Lung (tissue), 11 donors: ENCODE measurements at regions not wholly inside any gene's neighbourhood (a gene's known extent, or its start where the extent isn't known, plus 50 kb on each side); places are given as distances from the start of the nearest gene placed in this dataset.

Experiments used
- ATAC-seq: fragments of 200-7000 bp; cut with Tn5 transposase; one replicate; pipeline ENCODE4 v1.9.1; 2020; ENCODE audit warnings: moderate number of reproducible peaks; ENCODE audit not compliant: insufficient read depth, low FRiP score
- DNase-seq, 3 donors: peaks; one replicate each; pipeline ENCODE4 v3.0.0-alpha.2; 2013 to 2017
- H3K27ac ChIP-seq, 2 donors: one replicate each; pipeline ENCODE4 v1.5.1; 2013; ENCODE audit warnings: mild to moderate bottlenecking in 2 of 2, moderate library complexity in 2 of 2, control low read depth in 1 of 2, inconsistent platforms in 1 of 2, low read depth in 1 of 2, low read length in 1 of 2
- H3K27me3 ChIP-seq, 3 donors: one replicate each; pipeline ENCODE4 v1.5.1; 2013; ENCODE audit warnings: low read length in 2 of 3; ENCODE audit not compliant: control insufficient read depth in 3 of 3, insufficient read depth in 3 of 3
- H3K36me3 ChIP-seq, 4 donors: one replicate each; pipeline ENCODE4 v1.5.1; 2013; ENCODE audit warnings: low read length in 4 of 4, mild to moderate bottlenecking in 1 of 4, moderate library complexity in 1 of 4; ENCODE audit not compliant: control insufficient read depth in 4 of 4, insufficient read depth in 4 of 4
- H3K4me1 ChIP-seq, 5 donors: one replicate each; pipeline ENCODE4 v1.5.1; 2013; ENCODE audit warnings: low read length in 5 of 5, mild to moderate bottlenecking in 2 of 5, moderate library complexity in 1 of 5; ENCODE audit not compliant: control insufficient read depth in 5 of 5, insufficient read depth in 5 of 5
- H3K4me3 ChIP-seq: one replicate; pipeline ENCODE4 v1.5.1; 2013; ENCODE audit warnings: mild to moderate bottlenecking, control low read depth, moderate library complexity
- H3K9ac ChIP-seq, 2 donors: one replicate each; pipeline ENCODE4 v1.5.1; 2013; ENCODE audit warnings: low read length in 2 of 2, control low read depth in 1 of 2; ENCODE audit not compliant: insufficient read depth in 1 of 2
- H3K9me3 ChIP-seq, 4 donors: one replicate each; pipeline ENCODE4 v1.5.1; 2013; ENCODE audit warnings: low read length in 3 of 4, mild to moderate bottlenecking in 1 of 4, moderate library complexity in 1 of 4; ENCODE audit not compliant: control insufficient read depth in 4 of 4, insufficient read depth in 3 of 4
- WGBS, 2 donors: extraction: QIAGEN DNeasy Blood & Tissue Kit; methylation state at CpG; one replicate each; pipeline ENCODE4 v1.1.7; 2013; 5-methylcytosine and 5-hydroxymethylcytosine counted together
- TF ChIP-seq, protein P1 (sequence below): IDR thresholded peaks from 2 replicates; pipeline ENCODE4 v1.5.1; 2012; ENCODE audit warnings: mild to moderate bottlenecking; ENCODE audit errors: control extremely low read depth, extremely low read depth
- donor health status: control.
- donor health status: control.
- donor health status: Bipolar disorder and iron deficiency.
- donor health status: healthy.
- donor health status: DM: yes; HTN: yes; CAD: no.

DNA sequence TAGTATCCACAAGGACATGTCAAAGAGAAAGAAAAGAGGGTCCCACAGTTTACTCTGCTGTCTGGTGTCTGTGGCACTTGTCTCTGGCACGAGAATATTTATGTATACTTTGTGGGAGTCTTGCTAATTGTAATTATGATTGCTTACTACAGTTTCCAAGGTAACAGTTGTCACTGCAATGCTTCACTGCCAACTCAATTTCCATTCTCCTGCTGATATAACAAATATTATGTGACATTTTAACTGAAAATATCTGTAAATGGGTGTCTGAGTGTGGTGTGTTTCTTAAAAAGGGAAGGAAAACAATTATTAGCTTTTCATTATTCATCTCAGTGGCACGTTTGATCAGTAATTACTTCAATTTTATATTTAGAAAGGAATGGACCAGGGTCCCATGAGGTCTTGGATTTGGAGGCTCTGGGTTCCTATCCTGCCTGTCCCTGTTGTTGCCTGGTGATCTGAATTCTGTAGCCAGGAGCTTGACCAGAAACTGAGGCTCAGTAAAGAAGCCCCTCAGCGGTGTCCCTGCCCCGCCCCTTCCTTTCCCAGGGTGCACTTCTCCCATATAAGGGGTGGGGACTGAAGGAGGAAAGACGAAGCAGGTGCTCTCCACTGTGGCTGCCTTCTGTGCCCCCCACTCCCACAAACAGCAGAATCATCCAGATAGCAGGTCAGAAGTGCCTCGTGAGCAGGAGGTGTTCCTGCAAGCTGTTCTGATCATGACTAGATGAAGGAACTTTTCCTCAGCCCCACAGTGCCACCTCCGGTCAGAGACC lies 137.3 kb upstream of the KIF2A start:
- Histone ChIP-seq H3K4me3 (no peak overlapping the region), H3K9me3 (peaks cover 0 to 3% (median 0%) of the 10 kb centered on the region in 4 donors), H3K9ac (no peak overlapping the region), H3K36me3 (no peaks in the 10 kb centered on the region), H3K27ac (no peak overlapping the region), H3K4me1 (no peaks in the 10 kb centered on the region), H3K27me3 (no peaks in the 10 kb centered on the region)
- DNase-seq, result no peak
- TF ChIP-seq, protein P1, sequence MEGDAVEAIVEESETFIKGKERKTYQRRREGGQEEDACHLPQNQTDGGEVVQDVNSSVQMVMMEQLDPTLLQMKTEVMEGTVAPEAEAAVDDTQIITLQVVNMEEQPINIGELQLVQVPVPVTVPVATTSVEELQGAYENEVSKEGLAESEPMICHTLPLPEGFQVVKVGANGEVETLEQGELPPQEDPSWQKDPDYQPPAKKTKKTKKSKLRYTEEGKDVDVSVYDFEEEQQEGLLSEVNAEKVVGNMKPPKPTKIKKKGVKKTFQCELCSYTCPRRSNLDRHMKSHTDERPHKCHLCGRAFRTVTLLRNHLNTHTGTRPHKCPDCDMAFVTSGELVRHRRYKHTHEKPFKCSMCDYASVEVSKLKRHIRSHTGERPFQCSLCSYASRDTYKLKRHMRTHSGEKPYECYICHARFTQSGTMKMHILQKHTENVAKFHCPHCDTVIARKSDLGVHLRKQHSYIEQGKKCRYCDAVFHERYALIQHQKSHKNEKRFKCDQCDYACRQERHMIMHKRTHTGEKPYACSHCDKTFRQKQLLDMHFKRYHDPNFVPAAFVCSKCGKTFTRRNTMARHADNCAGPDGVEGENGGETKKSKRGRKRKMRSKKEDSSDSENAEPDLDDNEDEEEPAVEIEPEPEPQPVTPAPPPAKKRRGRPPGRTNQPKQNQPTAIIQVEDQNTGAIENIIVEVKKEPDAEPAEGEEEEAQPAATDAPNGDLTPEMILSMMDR, result no peak
- no peak for ATAC-seq
- WGBS, 2 donors, result 73 to 81% methylated on average over 7 of the region's 7 CpGs

GRCh38 chr5:62178258-62178657 lies 127.7 kb upstream of the KIF2A start:
- DNase-seq (no peak), ATAC-seq (no peak)
- H3K27me3 ChIP-seq, result no peaks in the 10 kb centered on the region
- no peaks in the 10 kb centered on the region for H3K36me3 ChIP-seq
- no peak overlapping the region for H3K9ac ChIP-seq
- H3K4me3 ChIP-seq, result no peak overlapping the region
- WGBS, 2 donors, result 77 to 88% methylated on average over 5 of the region's 5 CpGs
- H3K9me3 ChIP-seq, result no peaks in the 10 kb centered on the region
- TF ChIP-seq, protein P1, result no peak
- H3K27ac ChIP-seq, result no peak overlapping the region
- H3K4me1 ChIP-seq, result no peaks in the 10 kb centered on the region

DNA sequence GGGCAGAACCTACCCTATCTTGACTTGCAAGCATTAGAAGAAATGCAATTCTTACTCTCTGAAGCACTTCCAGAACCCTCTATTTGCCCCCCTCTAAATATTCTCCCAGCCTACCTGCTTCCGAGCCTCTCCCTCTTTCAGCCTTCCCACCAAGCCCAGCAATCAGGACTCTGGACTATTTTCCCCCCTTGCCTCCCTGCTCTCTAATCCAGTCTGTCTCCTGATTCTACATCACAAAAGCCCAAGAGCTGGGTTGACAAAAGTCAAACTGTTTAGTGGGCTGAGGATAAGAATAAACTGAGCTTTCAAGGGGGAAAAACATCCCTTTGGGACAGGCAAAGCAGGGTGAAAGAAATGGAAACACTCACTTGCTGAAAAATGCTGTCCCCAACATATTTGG lies 123.2 kb upstream of the KIF2A start:
- no peak overlapping the region for H3K27ac ChIP-seq
- no peaks in the 10 kb centered on the region for H3K4me1 ChIP-seq
- DNase-seq, result no peak
- ATAC-seq, result no peak
- 77 to 85% methylated on average over 1 of the region's 1 CpG for WGBS, 2 donors
- no peak overlapping the region for H3K4me3 ChIP-seq
- TF ChIP-seq, protein P1, result no peak
- no peaks in the 10 kb centered on the region for H3K36me3 ChIP-seq
- no peak overlapping the region for H3K9ac ChIP-seq
- H3K9me3 ChIP-seq, result no peaks in the 10 kb centered on the region
- no peaks in the 10 kb centered on the region for H3K27me3 ChIP-seq

DNA sequence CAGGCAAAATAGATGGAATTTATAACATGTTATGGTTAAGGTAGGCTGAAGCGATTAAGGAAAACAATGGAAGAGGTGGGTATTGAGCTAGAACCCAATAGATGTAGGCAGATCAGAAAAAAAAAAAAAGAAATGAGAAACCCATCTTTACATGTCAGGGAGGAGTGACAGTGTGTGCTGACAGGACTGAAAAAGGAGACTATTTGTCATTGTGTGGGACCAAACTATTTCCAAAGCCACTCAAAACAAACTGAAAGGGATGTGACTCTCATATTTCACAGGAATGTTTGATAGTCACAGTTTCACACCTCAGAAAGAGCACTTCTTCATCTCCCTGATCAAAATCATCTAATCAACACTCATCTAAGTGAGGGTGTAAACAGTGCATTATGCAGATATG lies 122.3 kb upstream of the KIF2A start:
- TF ChIP-seq, protein P1, result no peak
- H3K4me1 ChIP-seq, result no peaks in the 10 kb centered on the region
- no peaks in the 10 kb centered on the region for H3K9me3 ChIP-seq
- ATAC-seq (no peak), DNase-seq (no peak)
- H3K4me3 ChIP-seq, result no peak overlapping the region
- 97 to 100% methylated on average over 1 of the region's 1 CpG for WGBS, 2 donors
- no peaks in the 10 kb centered on the region for H3K27me3 ChIP-seq
- no peaks in the 10 kb centered on the region for H3K36me3 ChIP-seq
- H3K9ac ChIP-seq, result no peak overlapping the region
- no peak overlapping the region for H3K27ac ChIP-seq
